Tibial artery (tissue), 4 donors: ENCODE measurements at regions not wholly inside any gene's neighbourhood (a gene's known extent, or its start where the extent isn't known, plus 50 kb on each side); places are given as distances from the start of the nearest gene placed in this dataset.

Experiments used
- DNase-seq, 2 donors: peaks; one replicate each; pipeline ENCODE4 v3.0.0-alpha.2; 2019
- H3K27ac ChIP-seq, 2 donors: fragments of 200-600 bp; sonication (generic) in 1 of 2; 1 replicate in 1 of 2; 2 replicates in 1 of 2; pipeline ENCODE4 v1.5.1; 2018 to 2019; ENCODE audit warnings: mild to moderate bottlenecking in 1 of 2
- H3K27me3 ChIP-seq, 2 donors: fragments of 200-600 bp; sonication (generic) in 1 of 2; one replicate each; pipeline versions ENCODE4 v1.5.1 to v1.6.0; 2016 to 2019
- H3K36me3 ChIP-seq, 3 donors: fragments of 200-600 bp; sonication (generic) in 2 of 3; one replicate each; pipeline ENCODE4 v1.5.1; 2016 to 2019; ENCODE audit warnings: mild to moderate bottlenecking in 2 of 3
- H3K4me1 ChIP-seq, 4 donors: fragments of 200-600 bp; sonication (generic) in 2 of 4; 1 replicate in 3 of 4; 2 replicates in 1 of 4; pipeline ENCODE4 v1.5.1; 2016 to 2019
- H3K4me3 ChIP-seq, 2 donors: fragments of 200-600 bp; sonication (generic) in 1 of 2; 1 replicate in 1 of 2; 2 replicates in 1 of 2; pipeline ENCODE4 v1.5.1; 2018 to 2019; ENCODE audit warnings: mild to moderate bottlenecking in 2 of 2
- H3K9me3 ChIP-seq, 3 donors: fragments of 200-600 bp; sonication (generic) in 1 of 3; one replicate each; pipeline ENCODE4 v1.5.1; 2016 to 2019
- CTCF ChIP-seq, 2 experiments: fragments of 200-600 bp in 1 of 2; fragments of 450-650 bp in 1 of 2; IDR thresholded peaks; one replicate each; pipeline ENCODE4 v1.5.1; 2017 to 2019; ENCODE audit warnings: antibody characterized with exemption in 2 of 2, mild to moderate bottlenecking in 1 of 2, moderate library complexity in 1 of 2
- intact Hi-C: fragments of 100-400 bp; cut with DNase I; formaldehyde crosslinking; loops from one replicate; pipeline ENCODE4 v1.15.0; 2023; ENCODE audit warnings: low total_unique reads

- Histone ChIP-seq H3K36me3 (no peaks in the 10 kb centered on the region), H3K4me1 (no peaks in the 10 kb centered on the region), H3K27ac (no peak overlapping the region), H3K27me3 (no peaks in the 10 kb centered on the region), H3K9me3 (no peaks in the 10 kb centered on the region), H3K4me3 (no peak overlapping the region)
- no peak for TF ChIP-seq CTCF (IDR thresholded peaks at IDR 0.05)
- intact Hi-C loops, result no loop called here
- no peak for DNase-seq
Measured at GRCh38 chr2:59569124-59569523, 984.3 kb downstream of the BCL11A start.

- no peak for TF ChIP-seq CTCF (IDR thresholded peaks at IDR 0.05)
- no peak for DNase-seq
- H3K4me1 ChIP-seq, result no peaks in the 10 kb centered on the region
- intact Hi-C loops, result no loop called here
- H3K36me3 ChIP-seq, result no peaks in the 10 kb centered on the region
- no peaks in the 10 kb centered on the region for H3K27me3 ChIP-seq
- no peak overlapping the region for H3K27ac ChIP-seq
- H3K9me3 ChIP-seq, result no peaks in the 10 kb centered on the region
- H3K4me3 ChIP-seq, result no peak overlapping the region
Measured at GRCh38 chr2:59568461-59568860, 985.0 kb downstream of the BCL11A start.

GRCh38 chr2:59567151-59567550, 986.3 kb downstream of the BCL11A start:
- intact Hi-C loops, result no loop called here
- TF ChIP-seq CTCF (IDR thresholded peaks at IDR 0.05), result no peak

GRCh38 chr2:59566739-59567138, 986.7 kb downstream of the BCL11A start:
- Histone ChIP-seq H3K9me3 (no peaks in the 10 kb centered on the region), H3K4me1 (no peaks in the 10 kb centered on the region), H3K4me3 (no peak overlapping the region), H3K36me3 (no peaks in the 10 kb centered on the region), H3K27me3 (no peaks in the 10 kb centered on the region), H3K27ac (no peak overlapping the region)
- TF ChIP-seq CTCF (IDR thresholded peaks at IDR 0.05), result no peak
- intact Hi-C loops, result no loop called here
- DNase-seq, result no peak

More at GRCh38 chr2:59567151-59567550, 986.3 kb downstream of the BCL11A start:
- H3K27ac ChIP-seq, result no peak overlapping the region
- H3K36me3 ChIP-seq, result no peaks in the 10 kb centered on the region
- no peak overlapping the region for H3K4me3 ChIP-seq
- no peaks in the 10 kb centered on the region for H3K4me1 ChIP-seq
- no peaks in the 10 kb centered on the region for H3K9me3 ChIP-seq
- H3K27me3 ChIP-seq, result no peaks in the 10 kb centered on the region
- DNase-seq, result no peak

GRCh38 chr2:59561281-59561680, 992.2 kb downstream of the BCL11A start:
- no peak for TF ChIP-seq CTCF (IDR thresholded peaks at IDR 0.05)
- H3K27ac ChIP-seq, result no peak overlapping the region
- intact Hi-C loops, result no loop called here

GRCh38 chr2:59560769-59561168, 992.7 kb downstream of the BCL11A start:
- no peak for DNase-seq
- intact Hi-C loops, result no loop called here
- H3K4me3 ChIP-seq, result no peak overlapping the region
- no peaks in the 10 kb centered on the region for H3K27me3 ChIP-seq
- no peaks in the 10 kb centered on the region for H3K36me3 ChIP-seq
- H3K27ac ChIP-seq, result no peak overlapping the region
- H3K9me3 ChIP-seq, result no peaks in the 10 kb centered on the region
- no peaks in the 10 kb centered on the region for H3K4me1 ChIP-seq
- no peak for TF ChIP-seq CTCF (IDR thresholded peaks at IDR 0.05)

More at GRCh38 chr2:59561281-59561680, 992.2 kb downstream of the BCL11A start:
- Histone ChIP-seq H3K36me3 (no peaks in the 10 kb centered on the region), H3K9me3 (no peaks in the 10 kb centered on the region), H3K4me3 (no peak overlapping the region), H3K4me1 (no peaks in the 10 kb centered on the region), H3K27me3 (no peaks in the 10 kb centered on the region)
- no peak for DNase-seq
